Ovary (tissue), 3 donors: ENCODE measurements at regions not wholly inside any gene's neighbourhood (a gene's known extent, or its start where the extent isn't known, plus 50 kb on each side); places are given as distances from the start of the nearest gene placed in this dataset.

ENCODE experiments used
- EP300 ChIP-seq: sonication (generic); formaldehyde crosslinking; IDR thresholded peaks from one replicate; pipeline ENCODE4 v1.6.1; 2017; ENCODE audit warnings: antibody characterized with exemption
- TF ChIP-seq, protein P1 (sequence below), 3 donors: fragments of 450-650 bp in 2 of 3; fragments of 200-600 bp in 1 of 3; IDR thresholded peaks; one replicate each; pipeline versions ENCODE4 v1.5.1 to v1.8.0; 2016 to 2022; ENCODE audit warnings: antibody characterized with exemption in 3 of 3, mild to moderate bottlenecking in 1 of 3
- donor health status: DM: no; HTN: no; CAD: no.

DNA sequence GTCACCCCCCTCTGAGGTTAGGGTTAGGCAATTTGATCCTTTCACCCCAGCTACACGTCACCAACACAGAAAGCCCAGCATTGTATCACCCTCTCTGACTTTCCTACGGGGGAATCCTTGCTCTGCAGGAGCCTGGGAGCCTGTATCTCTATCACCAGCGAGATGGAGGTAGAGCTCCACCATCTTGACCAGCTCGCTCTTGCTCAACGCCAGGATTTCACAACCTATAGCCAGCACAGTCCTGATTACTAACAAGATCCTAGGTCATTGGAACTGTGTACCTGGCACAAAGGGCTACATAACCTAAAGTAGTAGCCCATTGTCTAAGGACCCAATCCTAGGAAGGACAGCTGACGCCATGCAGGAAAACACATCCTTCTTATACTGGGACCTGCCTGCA lies 66.1 kb downstream of the DMRTA2 start:
- TF ChIP-seq, protein P1, sequence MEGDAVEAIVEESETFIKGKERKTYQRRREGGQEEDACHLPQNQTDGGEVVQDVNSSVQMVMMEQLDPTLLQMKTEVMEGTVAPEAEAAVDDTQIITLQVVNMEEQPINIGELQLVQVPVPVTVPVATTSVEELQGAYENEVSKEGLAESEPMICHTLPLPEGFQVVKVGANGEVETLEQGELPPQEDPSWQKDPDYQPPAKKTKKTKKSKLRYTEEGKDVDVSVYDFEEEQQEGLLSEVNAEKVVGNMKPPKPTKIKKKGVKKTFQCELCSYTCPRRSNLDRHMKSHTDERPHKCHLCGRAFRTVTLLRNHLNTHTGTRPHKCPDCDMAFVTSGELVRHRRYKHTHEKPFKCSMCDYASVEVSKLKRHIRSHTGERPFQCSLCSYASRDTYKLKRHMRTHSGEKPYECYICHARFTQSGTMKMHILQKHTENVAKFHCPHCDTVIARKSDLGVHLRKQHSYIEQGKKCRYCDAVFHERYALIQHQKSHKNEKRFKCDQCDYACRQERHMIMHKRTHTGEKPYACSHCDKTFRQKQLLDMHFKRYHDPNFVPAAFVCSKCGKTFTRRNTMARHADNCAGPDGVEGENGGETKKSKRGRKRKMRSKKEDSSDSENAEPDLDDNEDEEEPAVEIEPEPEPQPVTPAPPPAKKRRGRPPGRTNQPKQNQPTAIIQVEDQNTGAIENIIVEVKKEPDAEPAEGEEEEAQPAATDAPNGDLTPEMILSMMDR (IDR thresholded peaks at IDR 0.05), result no peak
- no peak for TF ChIP-seq EP300
